Inflammatory macrophage (primary cell): ENCODE measurements at regions not wholly inside any gene's neighbourhood (a gene's known extent, or its start where the extent isn't known, plus 50 kb on each side); places are given as distances from the start of the nearest gene placed in this dataset.
"Not testable (repeated sequence)": the region's sequence is repeated elsewhere in the genome, so short reads cannot be mapped to it uniquely, and the experiment has no call there.

Experiments used
- DNase-seq, 2 donors: peaks; one replicate each; pipeline ENCODE4 v3.0.0-alpha.2; 2020 to 2022

DNA sequence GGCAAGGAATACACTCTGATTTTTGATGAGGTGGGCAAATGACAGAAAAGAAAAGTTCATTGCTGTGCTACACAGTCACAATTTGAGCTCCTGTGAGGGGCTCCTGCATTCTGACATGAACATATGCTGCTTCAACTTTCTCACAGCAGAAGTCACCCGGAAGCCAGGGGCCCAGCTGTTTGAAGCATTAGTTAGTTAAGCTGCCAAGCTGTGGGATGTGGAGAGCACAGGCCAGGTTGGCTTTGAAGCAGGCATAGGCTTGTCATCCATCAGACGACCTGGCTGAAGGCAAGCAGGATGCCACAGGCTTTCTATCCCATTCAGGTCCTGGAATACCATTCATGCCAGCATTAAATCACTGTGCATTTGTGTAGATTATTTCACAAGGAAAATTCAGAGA, 63.1 kb downstream of the MTNR1B start:
- no peak for DNase-seq

DNA sequence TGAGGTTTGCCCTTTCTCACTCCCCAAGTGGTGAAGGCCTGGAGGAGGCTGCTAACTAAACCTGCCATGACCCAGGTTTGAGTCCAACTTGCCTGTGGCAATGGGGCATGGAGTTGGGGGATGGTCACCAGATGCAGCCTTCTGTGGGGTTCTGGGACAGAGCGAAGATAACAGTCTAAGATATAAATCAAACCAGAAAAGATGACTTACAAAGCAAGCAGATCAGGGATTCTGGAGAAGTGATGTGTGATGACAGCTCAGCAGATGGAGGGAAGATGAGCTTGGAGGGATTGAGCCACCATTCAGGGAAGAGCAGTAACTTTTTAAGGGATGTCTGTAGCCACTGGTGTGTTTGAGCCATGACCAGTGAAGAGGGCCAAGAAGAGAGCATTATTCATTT, 63.6 kb downstream of the MTNR1B start:
- no peak for DNase-seq

GRCh38 chr11:93034031-93034722, 64.7 kb downstream of the MTNR1B start:
- no peak for DNase-seq

DNA sequence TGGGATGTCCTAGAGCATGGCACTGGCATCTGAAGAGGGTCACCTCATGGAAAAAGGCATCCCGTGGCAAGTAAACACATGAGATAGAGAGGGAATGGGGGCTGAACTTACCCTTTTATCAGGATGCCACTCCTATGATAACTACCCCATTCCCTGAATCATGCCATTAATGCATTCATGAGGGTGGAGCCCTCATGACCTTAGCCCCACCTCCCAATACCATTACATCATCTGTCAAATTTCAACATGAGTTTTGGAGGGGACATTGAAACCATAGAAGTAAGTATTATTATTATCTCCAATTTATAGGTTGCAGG, 65.2 kb downstream of the MTNR1B start:
- DNase-seq = no peak

- DNase-seq = no peak
Observed at GRCh38 chr11:93038521-93038920, 69.1 kb downstream of the MTNR1B start.

- DNase-seq = no peak
Observed at GRCh38 chr11:93039531-93040240, 70.2 kb downstream of the MTNR1B start.

- DNase-seq = no peak
Observed at GRCh38 chr11:93041682-93042081, 72.2 kb downstream of the MTNR1B start.

GRCh38 chr11:93043186-93043585, 73.7 kb downstream of the MTNR1B start:
- not testable (repeated sequence) for DNase-seq

GRCh38 chr11:93049740-93050139, 80.3 kb downstream of the MTNR1B start:
- DNase-seq = no peak

DNA sequence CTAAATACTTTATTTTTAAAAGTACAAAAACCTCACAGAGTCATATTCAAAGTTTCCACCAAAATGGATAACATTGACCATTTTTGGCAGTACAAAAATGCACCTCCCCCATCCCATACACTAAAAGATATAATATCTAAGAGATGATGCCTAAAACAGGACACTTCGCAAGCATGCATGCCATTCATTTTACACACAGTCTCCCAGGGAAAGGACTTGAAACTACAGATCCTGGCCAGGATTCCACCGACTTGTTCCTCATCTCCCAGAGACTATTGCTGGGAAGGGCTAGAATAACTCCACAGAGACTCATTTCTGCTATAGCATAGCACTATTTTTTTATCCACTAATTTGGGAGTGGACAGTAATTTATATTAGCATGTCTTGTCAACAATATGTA, 81.7 kb downstream of the MTNR1B start:
- no peak for DNase-seq

DNA sequence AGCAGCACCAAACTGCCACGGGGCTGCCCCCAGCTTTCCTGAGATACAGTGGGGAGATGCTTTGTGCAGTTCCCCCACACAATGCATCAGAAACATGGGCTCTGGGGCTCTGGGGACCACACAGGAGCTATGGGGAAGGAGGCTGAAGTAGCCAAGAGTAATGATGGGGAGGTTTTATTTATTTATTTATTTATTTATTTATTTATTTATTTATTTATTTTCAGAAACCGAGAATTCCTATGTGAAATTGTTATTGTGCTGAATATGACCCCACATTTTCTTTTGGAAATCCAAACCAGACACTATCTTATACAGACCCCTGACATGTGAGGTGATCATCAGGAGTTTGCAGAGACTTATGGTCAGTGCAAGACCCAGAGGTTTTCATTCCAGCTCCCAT, 84.4 kb downstream of the MTNR1B start:
- no peak for DNase-seq

DNA sequence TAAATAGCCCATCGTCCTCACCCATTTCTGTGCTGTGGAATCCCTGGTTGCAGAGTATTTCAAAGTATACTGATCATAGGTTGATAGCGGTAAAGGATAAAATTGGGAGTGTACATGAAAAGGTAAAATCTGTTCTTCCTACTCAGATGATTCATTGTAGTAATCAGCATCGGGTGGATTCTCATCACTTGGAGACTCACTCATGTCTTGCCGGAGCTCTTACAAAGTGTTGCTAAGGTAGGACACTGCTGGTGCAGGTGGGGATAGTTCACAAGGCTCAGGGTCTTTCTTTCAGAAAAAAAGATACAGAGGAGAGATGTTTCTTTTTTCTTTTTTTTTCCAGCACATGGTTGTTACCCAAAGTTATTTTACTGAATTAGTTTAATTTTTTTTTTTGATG, 84.8 kb downstream of the MTNR1B start:
- no peak for DNase-seq

DNA sequence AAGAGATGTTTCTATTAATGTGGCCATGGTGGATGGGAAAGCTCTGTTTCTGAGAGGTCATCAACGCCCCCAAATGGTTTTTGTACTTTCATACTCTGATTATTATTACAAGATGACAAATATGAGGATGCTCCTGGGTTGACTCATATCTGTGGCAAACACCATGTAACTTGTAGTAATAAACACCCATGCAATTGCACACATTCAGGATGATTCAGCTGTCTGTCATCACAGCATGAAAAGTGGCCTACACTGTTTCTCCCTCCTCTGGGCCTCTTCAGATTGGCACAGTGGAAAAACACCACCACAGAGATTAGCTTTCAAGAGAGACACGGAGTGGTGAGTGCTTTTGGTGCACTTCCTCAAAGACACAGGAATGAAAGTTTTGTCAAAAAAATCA, 85.4 kb downstream of the MTNR1B start:
- DNase-seq = peak; percentile 45 to 90

DNA sequence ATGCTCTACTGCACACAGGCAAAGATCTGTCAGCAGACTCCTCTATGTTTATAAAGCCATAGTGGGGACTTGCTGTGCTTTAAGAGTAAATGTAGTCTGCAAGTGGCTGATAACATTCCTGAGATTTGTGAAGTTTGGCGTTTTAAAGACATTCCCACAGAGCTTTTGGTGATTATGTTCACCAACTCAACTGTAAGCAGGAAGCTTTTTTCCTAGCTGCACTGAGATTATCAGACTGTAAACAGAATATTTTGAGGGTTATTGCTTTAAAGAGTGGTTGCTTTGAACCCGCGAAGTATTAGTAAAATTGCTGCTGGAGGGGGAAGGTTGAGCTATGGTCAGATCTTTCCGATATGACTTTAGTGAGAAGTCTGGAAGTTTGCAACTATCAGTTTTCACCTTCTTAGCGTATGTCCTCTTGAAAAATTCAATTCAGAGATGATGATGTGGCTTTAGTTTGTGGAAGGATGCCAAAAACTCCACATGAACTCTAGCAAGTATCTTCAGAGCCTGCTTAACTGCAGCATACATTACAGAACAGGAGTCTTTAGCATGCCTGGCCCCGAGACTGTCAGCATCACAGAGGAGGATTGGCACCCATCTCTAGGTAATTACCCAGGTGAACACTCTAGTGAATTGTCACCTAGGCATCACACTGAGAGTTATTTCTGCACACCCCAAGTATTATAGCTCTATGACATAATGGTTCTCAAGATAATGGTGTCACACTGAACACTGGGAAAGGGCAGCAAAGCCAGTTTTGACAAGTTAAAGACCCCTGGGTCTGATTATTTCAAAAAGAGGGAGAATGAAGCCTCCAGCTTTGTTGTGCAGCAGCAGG, 89.9 kb downstream of the MTNR1B start:
- no peak for DNase-seq

GRCh38 chr11:93063086-93063485, 93.6 kb downstream of the MTNR1B start:
- DNase-seq = no peak

- not testable (repeated sequence) for DNase-seq
Observed at GRCh38 chr11:93065074-93065674, 95.7 kb downstream of the MTNR1B start.

- no peak for DNase-seq
Observed at GRCh38 chr11:93067881-93068390, 98.5 kb downstream of the MTNR1B start.

DNA sequence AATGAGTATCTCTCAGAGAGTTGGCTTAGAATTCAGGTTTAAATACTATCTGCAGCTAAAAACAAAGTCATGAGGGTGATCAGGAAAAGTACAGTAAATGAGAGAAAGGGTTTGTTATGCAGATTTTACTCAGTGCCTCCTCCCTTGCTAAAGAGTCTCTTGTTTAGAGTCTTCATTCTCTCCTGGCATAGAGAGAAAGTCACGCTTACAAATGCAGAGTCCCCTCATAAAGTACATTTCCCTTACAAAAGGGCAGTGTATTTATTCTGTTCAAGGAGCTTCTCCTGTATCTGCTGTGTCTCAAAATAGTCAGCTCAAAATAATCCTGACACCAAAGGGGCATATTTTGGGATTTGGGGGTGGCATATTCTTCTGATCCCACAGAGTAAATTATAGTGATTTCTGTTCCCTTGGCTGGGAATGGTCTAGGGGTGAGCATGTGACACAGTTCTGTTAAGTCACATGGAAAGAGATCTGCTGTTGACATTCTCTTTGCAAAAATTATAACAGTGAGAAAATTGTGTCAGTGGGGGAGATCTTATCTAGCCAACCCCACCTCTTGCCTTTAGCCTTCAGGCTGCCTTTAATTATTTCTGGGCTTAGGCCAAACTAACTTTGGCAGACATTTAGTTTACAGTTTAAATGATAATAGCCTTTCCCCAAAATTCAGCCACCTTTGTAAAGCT, 102.9 kb downstream of the MTNR1B start:
- DNase-seq = no peak

DNA sequence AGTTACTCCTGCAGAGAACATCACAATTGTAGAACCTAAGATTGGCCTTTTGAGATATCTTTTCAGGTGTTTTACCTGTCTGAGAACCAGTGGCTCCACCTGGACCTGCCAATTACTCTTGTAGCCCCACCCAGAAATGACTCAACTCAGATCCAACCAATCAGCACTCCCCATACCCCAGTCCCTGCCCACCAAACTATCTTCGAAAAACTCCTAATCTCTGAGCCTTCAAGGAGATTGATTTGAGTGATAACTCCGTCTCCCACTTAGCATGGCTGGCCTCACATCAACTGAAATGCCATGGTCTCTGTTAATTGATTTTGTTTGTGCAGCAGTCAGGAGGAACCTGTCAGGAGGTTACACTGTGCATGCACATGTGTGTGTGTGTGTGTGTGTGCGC, 103.6 kb downstream of the MTNR1B start:
- no peak for DNase-seq

- DNase-seq = peak in 1 of 2 donors; percentile 27
Observed at GRCh38 chr11:93073508-93074280, 104.2 kb downstream of the MTNR1B start.

- DNase-seq = peak in 1 of 2 donors; percentile 17
Observed at GRCh38 chr11:93074352-93074751, 104.9 kb downstream of the MTNR1B start.

DNA sequence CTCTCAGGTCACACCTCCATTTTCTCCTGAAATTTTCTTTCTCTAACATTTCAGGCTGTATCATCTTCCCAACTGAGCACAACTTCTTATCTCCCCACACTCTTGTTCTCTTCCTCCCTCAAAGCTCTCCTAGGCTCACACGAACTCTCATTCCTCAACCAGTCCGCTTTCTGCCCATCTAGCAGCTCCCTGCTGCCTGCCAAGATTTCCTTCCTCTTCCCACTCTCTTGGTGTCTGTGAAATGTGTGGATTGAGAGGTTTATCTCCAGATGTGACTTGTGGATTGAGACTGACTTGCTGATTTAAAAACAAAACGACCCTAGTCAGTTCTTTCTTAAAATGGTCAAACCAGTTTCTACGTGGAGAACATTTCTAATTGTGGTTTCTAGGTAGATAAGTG, 106.3 kb downstream of the MTNR1B start:
- no peak for DNase-seq
